DMS53 (cell line): ENCODE measurements at regions not wholly inside any gene's neighbourhood (a gene's known extent, or its start where the extent isn't known, plus 50 kb on each side); places are given as distances from the start of the nearest gene placed in this dataset.
"Not testable (repeated sequence)": the region's sequence is repeated elsewhere in the genome, so short reads cannot be mapped to it uniquely, and the experiment has no call there.

Experiments used
- DNase-seq: peaks from one replicate; lab custom pipeline; 2025; lab: John Stamatoyannopoulos, UW

DNA sequence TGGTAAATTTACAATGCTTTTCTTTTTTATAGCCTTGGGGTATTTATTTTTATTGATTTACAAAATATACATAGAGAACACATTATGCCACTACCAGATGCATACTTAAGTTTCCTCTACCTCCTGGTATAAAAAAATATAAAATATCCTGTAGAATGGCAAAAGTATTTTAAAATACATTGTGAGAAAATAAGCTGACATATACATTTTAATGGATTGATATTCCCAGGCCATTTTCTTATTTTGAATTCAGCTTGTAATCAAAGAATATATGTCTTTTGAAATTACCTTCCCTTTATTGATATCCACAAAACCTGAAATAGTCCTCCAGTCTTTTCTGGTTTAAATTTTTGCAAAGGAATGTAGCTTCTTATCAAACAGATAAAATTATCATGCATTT is 923.9 kb downstream of the CDH18 start:
- DNase-seq: no peak

DNA sequence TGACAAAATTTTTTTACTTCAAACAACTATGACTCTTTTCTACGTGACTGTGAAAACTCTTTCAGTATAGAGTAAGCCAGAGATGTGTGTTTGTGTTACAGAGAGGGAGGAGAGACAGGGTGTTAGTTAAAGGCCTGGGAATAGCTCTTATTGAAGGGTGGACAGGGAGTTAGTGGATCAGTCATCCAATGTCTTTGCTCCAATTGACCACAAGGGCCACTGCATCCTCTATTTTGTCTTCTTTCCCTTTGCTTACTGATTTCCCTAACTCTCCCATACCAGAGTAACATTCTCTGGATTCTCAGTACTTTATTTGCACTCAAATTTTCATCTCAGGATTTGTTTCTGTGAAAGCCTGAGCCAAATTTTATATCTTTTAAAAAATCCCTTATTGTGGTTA is 920.3 kb downstream of the CDH18 start:
- DNase-seq: no peak

DNA sequence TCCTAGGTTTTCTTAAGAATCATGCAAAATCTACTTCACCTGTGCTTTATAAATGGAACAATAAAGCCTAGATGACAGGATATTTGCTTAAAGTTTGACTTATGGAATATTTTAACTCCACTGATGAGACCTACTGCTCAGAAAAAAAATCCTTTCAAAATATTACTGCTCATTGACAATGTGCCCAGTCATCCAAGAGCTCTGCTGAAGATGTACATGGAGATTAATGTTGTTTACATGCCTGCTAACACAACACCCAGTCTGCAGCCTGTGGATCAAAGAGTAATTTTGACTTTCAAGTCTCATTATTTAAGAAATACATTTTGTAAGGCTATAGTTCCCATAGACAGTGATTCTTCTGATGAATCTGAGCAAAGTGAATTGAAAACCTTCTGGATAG is 889.6 kb downstream of the CDH18 start:
- DNase-seq: no peak

DNA sequence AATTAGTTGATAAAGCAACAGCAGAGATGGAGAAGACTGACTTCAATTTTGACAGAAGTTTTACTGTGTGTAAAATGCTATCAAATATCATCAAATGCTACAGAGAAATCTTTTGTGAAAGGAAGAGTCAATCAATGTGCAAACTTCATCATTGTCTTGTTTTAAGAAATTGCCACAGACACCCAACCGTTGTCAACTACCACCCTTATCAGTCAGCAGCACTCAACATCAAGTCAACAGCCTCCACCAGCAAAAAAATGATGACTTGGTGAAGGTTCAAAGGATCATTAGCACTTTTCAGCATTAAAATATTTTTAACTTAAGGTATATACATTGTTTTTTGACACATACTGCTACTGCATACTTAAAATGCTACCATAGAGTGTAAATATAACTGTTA is 888.8 kb downstream of the CDH18 start:
- DNase-seq: no peak

DNA sequence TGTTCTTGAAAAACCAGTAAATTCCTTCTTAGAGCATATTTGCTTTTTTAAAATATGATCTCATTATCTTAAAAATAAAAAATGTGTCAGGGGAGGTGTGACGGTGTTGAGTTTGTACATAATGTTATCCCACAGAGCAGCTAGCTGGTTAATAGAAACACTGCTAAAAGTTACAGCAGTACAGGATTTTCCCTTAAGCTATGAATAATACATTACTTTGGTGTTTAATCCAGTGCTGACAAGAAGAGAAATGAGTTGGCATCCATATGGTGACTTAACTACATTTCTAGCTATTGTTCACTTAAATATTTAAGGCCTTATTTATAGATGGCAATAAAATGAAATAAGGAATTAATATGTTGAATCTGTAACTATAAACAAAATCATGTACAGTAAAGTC is 883.1 kb downstream of the CDH18 start:
- DNase-seq: no peak

GRCh38 chr5:19122923-19123322 is 865.1 kb downstream of the CDH18 start:
- DNase-seq: no peak

DNA sequence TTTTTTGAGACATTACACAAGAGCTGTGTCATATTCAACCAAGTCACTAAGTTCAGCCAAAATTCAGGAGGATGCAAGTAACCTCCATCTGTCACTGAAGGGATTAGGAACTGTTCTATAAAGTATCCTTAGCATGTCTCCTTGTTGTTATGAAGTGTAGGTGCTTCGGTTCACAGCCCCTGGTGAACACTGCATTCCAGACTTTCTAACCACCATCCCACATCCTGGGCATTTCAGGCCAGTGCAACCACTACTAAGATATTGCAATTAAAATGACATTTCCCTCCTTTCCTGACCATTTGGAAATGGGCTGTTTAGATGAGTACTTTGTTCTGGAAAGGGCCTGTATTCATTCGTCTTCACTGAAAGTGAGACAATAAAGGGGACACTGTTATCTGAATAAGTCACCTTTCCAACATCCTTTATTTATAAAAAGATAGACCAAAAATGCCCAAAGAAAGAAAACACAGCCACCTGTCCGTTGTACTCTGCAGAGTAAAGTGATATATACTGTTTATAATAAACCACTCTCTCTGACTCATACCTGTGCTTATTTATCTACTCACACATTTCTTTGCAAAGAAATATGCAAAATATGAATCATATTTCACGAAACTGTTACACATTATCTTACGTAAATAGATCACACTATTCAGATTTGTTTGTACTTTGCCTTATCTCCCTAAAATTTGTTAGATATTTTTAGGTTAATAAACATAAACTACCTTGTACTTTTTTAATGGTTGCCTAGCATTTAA is 861.9 kb downstream of the CDH18 start:
- peak; percentile 32 for DNase-seq

GRCh38 chr5:19140276-19140675 is 847.7 kb downstream of the CDH18 start:
- no peak for DNase-seq

GRCh38 chr5:19141937-19142524 is 846.0 kb downstream of the CDH18 start:
- not testable (repeated sequence) for DNase-seq

- DNase-seq: not testable (repeated sequence)
These were observed 845.1 kb downstream of the CDH18 start for GRCh38 chr5:19142713-19143414.

DNA sequence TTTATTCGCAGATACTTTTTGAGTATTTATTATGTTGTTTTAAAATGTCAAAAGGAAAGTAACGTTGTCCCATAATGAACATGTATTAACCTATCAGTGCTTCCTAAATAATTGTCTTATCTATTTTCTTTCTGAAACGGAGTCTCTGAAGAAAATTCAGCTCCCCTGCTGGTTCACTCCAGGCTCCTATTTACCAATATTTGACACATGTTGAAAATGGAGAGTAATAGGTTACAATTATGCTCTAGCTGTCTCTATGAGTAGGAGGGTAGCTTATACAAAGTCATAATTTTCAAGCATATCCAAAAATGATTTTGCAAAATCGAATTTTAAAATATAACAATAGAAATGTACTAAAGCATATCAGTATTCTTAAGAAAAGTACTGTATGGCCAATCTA is 844.1 kb downstream of the CDH18 start:
- no peak for DNase-seq

DNA sequence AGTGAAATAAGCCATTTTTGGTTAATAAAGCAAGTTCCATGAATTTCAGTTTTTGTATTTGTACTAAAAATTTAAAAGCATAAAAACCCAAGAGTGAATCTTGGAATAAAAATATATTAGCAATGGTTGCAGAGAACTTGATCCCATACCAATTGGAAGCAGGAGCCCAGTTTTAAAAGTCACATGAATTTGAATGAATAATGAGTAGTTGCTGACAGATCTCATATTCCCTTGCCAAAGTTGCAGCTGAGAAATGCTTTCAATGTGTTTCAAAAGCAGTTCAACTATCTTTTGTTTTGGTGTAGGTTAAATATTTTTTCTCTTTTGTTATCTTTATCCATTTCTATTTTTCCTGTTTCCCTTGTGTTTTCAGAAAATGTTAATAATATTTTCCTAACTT is 818.6 kb downstream of the CDH18 start:
- DNase-seq: no peak

DNA sequence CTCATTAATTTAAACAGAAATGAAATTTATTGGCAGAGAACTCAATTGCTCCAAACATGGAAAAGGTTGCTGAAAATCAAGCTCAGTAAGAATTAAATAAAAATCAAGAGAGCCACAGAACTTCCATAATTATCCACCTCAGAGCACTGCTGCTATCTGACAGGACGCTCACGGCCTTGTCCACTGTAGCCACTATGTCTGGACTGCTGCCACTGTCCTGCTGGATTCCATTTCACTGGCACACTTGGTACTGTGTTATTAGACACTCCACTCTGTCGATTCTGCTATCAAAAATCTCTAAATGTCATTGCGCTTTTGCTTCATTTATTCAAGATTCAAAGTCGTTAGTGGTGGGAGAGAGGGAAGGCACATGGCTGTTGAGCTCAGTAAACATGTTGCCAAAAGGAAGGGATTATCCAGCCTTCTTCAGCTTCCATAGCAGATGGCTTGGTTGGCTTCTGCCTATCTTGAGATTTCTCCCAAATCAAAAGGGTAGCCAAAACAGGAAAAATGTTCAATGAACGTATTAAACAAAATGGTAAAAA is 815.0 kb downstream of the CDH18 start:
- no peak for DNase-seq

DNA sequence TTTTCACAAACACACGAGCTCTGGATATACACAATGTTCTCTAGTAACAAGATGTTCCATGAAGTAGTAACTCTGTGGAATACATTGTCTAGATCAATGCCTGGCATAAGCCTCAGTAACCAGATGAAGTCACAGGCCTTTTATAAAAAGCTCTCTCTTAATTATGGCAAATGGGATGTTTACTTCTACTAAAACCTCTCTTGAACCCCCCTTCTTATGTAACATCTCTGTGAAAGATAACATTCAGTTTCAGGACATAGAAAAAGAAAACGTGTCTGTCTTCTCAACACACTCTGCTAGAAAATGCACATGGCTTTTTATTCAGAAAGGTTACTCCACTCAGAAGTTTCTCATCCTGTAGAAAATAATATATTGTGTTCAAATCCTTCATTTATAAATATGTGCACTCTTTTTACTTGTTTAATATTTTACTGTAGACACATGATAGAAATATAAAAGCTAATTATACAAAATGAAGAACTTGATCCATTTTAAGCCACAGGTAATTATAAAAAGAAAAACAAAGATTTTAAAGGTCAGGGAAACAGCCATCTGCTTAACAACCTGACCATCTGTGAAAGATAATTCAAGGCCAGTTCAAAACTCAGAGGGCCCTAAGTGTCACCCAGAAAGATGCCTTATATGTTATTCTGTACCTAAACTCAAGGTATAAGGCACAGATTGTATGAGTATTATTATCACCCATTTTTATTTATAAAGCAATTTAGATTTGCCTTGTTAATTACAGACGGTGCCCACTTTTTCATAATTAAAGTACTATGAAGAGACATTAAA is 812.0 kb downstream of the CDH18 start:
- no peak for DNase-seq

DNA sequence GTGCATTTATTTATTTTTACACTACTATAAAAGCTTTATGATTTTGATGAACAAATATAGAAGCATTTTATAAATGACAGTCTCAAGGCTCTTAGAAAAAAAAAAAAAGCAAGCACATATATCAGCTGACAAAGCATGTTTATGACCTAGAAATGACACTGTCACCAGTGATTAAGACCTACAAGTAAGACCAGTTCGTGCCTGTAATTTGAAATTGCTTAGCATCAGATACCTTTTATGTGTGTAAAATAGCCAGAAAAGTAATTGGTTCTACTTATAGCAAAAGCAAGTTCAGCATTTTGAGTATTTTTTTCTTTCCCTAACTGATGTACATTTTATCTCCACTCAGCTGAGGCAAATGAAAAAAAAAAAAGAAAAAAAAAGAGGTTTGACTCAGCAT is 808.4 kb downstream of the CDH18 start:
- DNase-seq: peak; percentile 14

GRCh38 chr5:19189176-19189575 is 798.8 kb downstream of the CDH18 start:
- DNase-seq: no peak

DNA sequence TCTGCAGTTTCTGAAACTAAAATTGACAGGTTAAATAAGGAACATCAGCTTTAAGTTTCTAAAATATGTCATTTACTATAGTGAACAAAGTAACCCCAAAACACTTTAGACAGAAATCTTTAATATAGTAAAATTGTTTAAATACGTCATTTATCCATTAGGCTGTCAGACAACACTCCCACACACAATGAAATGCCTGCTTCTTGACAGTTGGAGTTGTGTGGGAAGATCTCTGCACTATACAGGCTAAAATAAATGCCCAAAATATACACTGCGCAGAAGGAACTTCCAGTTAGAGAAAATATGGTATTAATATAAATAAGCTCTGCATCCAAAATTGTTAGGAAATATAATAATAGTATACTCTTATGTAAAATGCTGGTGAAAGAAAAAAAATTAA is 794.4 kb downstream of the CDH18 start:
- no peak for DNase-seq

DNA sequence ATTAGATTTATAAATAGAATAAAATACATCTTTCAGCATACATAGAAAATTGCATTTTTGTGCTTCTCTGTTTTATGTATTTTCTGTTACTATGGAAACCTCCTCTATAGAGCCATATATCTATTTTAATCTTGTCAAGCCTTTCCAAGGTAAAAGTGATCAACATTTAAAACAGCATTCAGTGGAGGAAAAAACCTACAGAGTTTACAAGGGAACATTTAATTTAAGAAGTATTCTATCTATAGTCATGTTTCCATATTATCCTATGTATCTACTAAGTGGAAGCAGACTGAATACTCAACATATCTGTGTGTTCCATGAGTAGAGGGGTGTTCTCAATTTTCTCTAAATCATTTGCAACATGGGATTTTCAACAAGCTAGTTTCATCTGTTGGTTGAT is 791.4 kb downstream of the CDH18 start:
- DNase-seq: no peak

DNA sequence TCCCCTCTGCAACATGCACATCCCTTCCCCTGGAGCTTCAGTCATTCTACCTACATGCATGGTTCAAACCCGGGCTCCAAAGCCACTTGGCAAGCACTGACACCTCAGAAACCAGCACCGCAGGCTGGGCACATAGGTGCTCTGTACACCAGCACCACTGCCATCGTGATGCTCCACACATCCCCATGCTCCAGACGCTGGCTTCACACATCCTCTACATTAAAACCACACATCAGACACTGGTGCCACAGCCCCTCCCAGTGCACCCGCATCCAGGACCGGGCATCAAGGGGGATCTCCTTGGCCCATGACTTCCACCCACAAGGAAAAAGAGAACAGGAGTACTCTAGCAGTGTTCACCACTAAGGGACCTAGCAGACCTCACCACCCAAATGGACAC is 787.7 kb downstream of the CDH18 start:
- DNase-seq: no peak

DNA sequence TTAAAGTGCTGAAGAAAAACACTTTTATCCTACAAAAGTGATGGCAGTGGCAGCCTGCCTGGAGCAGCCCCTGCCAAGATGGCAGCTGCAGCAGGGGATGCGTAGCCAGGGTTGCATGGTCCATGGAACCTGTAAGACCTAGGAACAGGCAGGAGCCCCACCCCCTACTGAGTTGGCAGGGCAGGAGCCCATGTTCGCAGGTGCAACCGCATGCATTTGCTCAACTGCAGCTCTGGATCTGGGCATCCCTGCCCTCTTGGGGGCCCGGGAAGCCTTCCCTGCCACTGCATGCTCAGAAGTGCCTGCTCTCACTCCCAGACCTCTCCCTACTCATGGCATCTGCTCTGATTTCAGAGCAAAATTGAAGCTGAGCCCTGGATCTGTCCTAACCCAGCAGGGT is 779.6 kb downstream of the CDH18 start:
- DNase-seq: no peak

- DNase-seq: no peak
These were observed 777.1 kb downstream of the CDH18 start for GRCh38 chr5:19210886-19211285.

DNA sequence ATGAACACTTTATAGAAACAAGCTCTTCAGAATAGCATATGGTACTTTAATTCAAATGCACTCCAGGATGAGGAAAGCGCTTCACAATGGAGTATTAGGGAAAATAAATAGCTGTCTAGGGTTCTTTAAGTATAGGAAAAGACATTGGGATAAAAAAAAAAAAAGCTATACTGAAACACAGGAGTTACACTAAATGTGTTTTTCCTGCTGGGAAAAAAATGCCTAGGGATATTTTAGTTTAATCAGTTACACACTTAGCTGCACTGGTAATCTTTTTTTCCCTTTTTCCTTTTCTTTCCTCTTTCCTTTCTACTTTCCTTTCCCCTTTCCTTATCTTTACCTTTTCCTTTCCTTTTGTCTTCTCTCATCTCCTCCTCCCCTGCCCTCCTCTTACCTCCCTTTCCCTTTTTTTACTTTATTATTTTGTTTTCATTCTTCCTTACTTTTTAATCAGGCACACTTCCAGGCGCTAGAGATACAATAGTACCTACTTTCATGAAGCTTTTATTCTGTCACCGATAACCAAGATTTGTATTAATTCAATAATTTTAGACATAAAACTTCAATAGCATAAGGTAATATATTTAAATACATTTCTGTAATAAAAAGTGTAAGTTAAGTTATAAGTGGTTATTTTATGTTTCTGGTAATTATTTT is 758.7 kb downstream of the CDH18 start:
- DNase-seq: no peak
